C4-2B (cell line): ENCODE measurements at regions not wholly inside any gene's neighbourhood (a gene's known extent, or its start where the extent isn't known, plus 50 kb on each side); places are given as distances from the start of the nearest gene placed in this dataset.

ENCODE experiments used
- ZFX ChIP-seq: fragments of 450-650 bp; IDR thresholded peaks from 2 replicates; pipeline ENCODE4 v1.6.1; 2017
- TF ChIP-seq, protein P1 (sequence below): fragments of 450-650 bp; conservative IDR thresholded peaks from 2 replicates; pipeline ENCODE4 v1.5.1; 2017; ENCODE audit warnings: mild to moderate bottlenecking

- TF ChIP-seq, protein P1, sequence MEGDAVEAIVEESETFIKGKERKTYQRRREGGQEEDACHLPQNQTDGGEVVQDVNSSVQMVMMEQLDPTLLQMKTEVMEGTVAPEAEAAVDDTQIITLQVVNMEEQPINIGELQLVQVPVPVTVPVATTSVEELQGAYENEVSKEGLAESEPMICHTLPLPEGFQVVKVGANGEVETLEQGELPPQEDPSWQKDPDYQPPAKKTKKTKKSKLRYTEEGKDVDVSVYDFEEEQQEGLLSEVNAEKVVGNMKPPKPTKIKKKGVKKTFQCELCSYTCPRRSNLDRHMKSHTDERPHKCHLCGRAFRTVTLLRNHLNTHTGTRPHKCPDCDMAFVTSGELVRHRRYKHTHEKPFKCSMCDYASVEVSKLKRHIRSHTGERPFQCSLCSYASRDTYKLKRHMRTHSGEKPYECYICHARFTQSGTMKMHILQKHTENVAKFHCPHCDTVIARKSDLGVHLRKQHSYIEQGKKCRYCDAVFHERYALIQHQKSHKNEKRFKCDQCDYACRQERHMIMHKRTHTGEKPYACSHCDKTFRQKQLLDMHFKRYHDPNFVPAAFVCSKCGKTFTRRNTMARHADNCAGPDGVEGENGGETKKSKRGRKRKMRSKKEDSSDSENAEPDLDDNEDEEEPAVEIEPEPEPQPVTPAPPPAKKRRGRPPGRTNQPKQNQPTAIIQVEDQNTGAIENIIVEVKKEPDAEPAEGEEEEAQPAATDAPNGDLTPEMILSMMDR, result no peak
- TF ChIP-seq ZFX, result no peak
Observed at GRCh38 chr6:164130151-164130550, 715.6 kb downstream of the QKI start.
